CD4-positive, alpha-beta T cell treated with Interleukin-15 for 4 hours (primary cell): ENCODE measurements at regions not wholly inside any gene's neighbourhood (a gene's known extent, or its start where the extent isn't known, plus 50 kb on each side); places are given as distances from the start of the nearest gene placed in this dataset.

Experiments used
- DNase-seq: peaks from one replicate; pipeline ENCODE4 v3.0.0-alpha.2; 2020; ENCODE audit warnings: low spot score

GRCh38 chr4:176011529-176011928, 54.1 kb upstream of the WDR17 start:
- DNase-seq = no peak

- no peak for DNase-seq
Measured at GRCh38 chr4:176013476-176014247, 52.0 kb upstream of the WDR17 start.

- no peak for DNase-seq
Measured at GRCh38 chr4:176014583-176015108, 51.0 kb upstream of the WDR17 start.
